ENCODE measurements at regions not wholly inside any gene's neighbourhood (a gene's known extent, or its start where the extent isn't known, plus 50 kb on each side); places are given as distances from the start of the nearest gene placed in this dataset.
"Not testable (repeated sequence)": the region's sequence is repeated elsewhere in the genome, so short reads cannot be mapped to it uniquely, and the experiment has no call there.

DNA sequence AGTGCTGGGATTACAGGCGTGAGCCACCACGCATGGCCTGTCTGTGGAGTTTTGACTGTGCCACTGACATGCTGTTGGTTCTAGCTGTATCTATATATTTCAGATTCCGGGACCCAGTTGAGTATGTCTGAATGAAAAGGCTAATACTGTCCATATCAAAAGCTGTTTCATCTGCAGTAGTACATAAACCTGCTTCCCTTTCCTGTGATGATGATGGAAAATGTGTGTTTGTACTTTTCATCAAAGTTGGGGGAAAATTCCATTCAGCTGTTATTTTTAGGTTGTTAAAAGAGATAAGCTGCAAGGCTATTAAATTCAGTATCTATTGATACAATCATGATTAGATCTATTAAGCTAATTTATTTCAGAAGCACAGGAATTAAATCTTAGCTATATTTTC is 237.6 kb upstream of the ADAMTSL1 start:
- DNase-seq = no peak

DNA sequence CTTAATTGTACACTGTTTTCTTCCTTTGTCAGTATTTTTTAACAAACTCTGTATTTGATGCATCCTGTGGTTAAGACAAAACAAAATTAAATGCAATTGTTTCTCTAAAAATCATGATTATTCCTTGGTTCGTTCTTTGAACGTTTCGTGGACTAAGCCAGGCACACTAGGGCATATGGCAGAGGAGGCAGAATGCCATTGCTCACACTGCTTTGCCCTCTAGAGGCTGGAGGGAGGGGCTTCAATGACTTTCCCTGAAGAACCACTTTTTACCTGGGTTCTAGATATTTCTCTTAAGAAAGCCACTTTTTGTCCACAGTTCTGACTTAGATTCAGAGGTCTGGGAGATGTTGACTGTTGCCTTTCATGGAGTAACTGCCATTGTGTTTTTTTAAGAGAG is 236.2 kb upstream of the ADAMTSL1 start:
- no peak for DNase-seq

DNA sequence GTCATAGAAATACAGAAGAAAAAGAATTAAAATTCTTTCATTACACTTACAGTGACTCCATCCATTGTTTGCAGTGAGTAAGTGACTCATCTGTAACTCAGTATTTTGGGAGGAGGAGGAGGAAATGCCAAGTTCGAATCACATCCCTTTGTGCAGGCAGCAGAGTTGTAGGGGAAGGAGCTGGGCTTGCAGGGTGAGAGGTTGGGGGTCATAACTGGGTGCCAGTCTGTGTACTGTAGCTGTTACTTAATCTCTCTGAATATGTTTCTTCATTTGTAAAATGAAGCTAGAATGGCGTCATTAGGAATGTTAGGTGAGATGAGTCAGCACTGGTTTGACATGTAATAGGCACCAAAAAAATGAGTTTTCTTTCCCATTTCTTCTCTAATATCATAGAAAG is 235.7 kb upstream of the ADAMTSL1 start:
- no peak for DNase-seq

DNA sequence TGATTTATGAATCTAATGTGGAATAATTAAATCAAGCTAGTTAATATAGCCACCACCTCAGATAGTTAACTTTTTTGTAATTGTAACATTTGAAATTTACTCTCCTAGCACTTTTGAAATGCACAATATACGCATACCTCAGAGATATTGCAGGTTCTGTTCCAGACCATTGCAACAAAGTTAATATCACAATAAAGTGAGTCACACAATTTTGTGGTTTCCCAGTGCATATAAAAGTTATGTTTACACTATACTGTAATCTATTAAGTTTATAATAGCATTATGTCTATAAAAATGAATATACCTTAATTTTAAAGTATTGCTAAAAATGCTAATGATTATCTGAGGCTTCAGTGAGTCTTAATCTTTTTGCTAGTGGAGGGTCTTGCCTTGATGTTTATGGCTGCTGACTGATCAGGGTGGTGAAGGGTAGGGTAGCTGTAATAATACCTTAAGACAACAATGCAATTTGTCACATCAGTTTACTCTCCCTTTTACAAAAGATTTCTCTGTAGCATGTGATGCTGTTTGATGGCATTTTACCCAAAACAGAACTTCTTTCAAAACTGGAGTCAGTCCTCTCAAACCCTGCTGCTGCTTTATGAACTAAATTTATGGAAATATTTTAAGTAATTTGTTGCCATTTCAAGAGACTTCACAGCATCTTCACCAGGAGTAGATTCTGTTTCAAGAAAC is 235.1 kb upstream of the ADAMTSL1 start:
- no peak for DNase-seq

DNA sequence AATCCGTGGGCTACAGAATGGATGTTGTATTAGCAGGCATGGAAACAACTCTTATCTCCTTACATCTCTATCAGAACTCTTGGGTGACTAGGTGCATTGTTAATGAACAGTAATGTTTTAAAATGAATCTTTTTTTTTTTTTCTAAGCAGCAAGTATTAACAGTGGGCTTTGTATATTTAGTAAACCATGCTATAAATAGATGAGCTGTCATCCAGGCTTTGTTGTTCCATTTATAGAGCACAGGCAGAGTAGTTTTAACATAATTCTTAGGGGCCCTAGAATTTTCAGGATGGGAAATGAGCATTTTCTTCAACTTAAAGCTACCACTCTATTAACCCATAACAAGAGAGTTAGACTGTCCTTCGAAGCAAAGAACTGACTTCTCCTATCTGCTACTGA is 233.7 kb upstream of the ADAMTSL1 start:
- DNase-seq = no peak

DNA sequence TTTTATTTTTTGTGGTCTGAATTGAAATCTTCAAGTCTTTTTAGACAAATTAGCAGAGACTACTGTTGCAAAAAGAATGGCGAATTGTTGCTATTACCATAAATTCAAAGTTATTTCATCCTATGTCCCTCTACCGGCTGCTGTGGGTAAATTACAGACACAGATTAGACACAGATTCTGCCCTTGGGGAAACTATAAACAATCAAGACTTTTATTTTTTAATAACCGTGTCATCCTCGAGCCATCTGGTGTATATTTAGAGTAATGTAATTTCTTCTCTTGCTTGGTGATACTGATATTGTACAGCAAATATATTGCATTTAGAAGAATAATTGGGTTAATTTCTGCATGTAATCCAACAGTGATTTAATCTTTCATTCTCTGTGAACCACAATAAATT is 228.0 kb upstream of the ADAMTSL1 start:
- DNase-seq = no peak

DNA sequence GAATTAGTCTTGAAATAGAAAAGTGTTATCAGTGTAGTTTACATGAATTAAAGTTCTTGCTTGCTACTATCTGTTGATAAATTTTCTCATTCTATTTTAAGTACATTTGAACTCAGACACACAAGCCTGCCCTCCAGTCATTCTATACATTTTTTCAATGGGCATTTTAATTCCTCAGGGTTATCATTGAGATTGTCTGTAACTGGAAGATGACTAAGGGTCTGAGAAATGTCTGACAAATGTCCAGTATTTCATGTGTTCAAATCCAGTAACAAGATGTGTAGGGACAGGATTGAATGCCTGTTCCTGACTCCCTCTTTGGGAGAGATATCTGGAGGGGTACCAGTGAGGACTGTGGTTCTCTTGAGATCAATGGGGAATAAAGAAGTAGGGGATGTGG is 223.9 kb upstream of the ADAMTSL1 start:
- no peak for DNase-seq

DNA sequence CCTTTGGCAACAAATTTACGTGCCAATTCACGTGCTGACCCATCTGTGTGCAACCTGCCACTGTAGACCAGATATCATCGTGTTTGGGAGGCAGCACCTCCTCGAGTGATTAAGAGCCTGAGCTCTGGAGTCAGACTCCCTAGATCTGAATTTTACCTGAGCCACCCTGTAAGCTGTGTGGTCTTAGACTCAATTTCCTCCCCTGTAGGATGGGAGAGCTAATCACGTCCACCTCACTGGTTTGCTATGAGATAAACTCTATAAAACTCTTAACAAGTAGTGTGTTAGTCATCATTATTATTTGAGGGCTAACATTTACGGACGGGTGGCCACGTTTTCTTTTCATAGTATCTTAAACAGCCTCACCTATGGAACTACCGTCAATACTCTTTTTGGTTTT is 220.0 kb upstream of the ADAMTSL1 start:
- DNase-seq = no peak

DNA sequence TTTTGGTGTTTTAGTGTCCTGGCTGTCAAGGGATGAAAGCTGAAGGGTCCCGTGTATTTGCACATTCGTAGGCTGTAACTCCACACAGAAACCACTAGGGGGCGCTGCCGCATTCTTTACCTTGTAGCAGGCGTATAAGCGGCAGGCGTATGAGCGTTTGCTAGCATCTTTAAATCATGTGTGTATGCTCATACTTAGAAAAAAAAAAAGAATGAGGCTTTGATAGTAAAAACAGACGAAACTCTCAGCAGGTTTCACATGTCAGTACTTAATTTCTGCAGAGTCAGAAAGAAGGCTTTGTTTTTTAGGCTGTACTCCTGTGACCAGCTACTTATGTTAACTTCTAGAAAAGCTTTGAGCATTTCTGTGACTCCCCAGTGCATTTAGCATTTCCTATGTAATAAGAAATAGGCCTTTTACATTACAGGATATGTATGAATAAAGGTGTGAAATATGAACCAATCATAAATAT is 218.8 kb upstream of the ADAMTSL1 start:
- peak; percentile 60 for DNase-seq

DNA sequence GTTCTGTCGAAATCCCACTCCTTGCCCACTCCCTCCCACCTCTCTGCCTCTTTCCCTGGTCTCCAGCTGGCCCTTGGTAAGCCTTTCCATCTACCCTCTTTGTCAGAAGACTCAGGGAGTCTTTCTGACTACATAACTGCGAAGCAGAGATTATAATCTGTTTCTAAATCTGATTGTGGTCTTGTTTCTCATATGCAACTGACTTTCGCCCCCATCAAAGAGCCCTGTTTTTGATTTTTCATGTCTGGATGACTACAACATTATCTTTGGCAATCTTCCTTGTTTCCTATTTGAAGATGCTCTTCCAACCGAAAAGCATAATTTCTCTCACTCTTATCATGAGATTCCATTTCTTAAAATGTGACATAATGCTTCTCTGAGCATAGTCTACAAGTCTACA is 218.2 kb upstream of the ADAMTSL1 start:
- no peak for DNase-seq

DNA sequence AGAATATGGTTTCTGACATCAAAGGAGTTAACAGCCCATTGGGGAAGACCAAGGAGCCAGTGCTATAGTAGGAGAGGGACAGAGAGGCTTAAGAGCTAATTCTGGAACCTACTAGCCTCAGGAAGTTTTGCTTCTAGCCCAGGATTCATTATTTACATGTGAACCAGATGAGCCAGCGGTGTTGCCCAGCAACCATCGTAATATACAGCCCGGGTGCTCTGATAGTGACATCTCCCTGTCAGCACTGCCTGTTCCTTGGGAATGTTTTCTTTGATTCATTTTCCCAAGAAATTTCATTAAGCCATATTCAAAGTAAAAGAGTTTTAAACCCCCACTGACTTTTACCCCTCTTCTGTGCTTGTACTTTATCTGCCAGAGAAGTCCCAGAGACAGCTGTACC is 217.4 kb upstream of the ADAMTSL1 start:
- no peak for DNase-seq

DNA sequence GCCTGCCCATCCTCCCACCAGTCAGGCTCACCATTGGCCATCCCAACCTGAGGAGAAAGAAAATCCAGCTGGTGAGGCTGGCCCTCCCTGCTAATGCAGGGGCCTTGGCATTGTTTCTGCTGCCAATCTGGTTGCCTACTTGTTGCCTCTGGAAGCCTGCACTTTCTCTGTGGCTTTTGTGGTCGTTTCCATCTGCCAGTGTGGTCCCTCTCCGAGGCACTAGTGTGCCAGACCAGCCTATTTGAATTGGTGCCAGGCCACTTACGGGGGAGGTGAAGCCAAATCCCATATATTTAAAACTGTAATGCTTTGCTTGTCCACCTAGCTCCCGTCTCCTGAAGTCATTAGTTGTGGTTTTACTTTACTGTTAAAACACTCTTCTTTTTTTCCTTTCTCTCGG is 213.4 kb upstream of the ADAMTSL1 start:
- no peak for DNase-seq

DNA sequence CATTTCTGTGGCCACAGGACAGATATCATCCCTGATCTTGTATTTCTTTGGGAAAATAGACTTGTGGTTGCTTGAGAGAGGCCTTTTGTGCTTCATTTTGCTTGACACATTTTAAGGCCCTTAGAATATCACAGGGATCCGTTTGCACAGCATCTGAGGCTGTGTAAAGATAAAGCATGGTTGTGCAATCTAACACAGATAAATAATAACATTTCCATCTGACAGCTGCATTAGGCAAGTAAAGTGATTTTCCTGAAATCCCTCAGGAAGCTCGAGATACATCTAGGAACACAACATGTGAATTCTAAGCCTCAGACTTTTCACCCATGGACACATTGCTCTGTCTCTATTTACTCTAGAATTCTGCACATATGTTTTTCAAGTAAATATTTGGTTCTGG is 212.8 kb upstream of the ADAMTSL1 start:
- DNase-seq = no peak

DNA sequence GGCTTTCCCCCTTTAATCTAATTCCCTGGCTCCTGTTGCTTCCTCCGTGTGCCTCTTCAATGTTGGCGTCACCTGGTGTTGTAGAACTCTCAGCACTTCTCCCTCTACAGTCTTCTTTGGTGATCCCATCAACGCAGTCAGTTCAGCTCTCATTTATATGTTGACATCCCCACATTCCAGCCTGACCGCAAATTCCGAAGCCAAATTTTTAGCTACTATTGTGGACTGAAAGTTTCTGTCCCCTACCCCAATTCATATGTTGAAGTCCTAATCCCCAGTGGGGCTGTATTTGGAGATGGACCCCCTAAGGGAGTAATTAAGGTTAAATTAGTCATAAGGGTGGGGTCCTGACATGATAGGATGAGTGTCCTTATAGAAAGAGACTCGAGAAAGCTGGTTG is 210.6 kb upstream of the ADAMTSL1 start:
- no peak for DNase-seq

DNA sequence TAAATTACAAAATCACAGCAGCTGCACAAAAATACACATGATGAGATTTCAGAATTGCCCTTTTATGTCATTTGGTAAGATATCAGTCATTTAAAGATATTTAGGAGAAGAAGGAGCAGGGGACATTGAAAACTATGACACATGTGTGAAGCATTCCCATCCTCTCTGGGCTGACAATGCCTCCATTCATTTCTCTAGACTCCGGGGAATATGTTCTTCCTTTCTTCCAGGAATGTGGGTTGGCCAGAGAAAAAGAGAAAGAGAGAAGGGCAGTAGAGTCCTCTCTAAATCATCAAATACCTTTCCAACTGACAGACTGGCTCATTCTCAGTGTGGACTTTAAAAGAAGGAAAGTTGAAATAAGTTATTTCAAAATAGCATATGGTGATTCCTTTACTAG is 205.6 kb upstream of the ADAMTSL1 start:
- no peak for DNase-seq

DNA sequence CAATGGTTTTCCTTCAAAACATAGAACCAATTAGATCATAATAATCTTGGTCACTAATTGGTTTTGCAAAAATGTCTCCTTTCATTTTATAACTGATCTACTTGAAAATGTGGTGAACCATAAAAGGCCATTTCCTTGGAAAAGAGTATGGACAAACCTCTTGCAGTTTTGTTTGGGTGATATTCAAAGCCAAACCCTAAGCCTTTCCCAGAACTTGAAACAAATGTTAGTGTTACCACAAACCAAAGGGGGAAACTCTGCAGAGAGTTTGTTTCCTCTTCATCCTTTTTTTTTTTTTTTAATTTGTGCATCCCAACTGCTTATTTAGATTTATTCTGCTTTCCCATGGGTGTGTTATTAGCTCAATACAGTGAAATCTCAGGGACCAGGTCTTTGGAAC is 204.4 kb upstream of the ADAMTSL1 start:
- DNase-seq = no peak

DNA sequence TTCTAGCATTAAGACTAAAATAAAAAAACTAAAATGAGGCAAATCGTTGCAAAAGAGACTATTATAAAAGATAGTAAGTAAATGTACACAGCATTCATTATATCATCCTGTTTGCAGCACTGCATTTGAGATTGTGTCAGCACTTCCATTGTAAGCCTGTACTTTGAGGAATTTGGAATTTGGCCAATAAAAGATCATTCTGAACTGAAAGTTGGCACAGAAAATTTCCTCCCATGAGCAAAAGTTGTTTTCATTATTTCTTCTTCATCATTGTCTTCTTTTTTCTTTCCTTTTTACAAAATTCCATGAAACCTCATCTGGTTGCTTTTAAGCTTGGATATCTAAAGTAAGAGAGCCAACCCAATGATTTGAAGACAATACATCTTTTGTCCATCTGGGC is 199.3 kb upstream of the ADAMTSL1 start:
- no peak for DNase-seq

DNA sequence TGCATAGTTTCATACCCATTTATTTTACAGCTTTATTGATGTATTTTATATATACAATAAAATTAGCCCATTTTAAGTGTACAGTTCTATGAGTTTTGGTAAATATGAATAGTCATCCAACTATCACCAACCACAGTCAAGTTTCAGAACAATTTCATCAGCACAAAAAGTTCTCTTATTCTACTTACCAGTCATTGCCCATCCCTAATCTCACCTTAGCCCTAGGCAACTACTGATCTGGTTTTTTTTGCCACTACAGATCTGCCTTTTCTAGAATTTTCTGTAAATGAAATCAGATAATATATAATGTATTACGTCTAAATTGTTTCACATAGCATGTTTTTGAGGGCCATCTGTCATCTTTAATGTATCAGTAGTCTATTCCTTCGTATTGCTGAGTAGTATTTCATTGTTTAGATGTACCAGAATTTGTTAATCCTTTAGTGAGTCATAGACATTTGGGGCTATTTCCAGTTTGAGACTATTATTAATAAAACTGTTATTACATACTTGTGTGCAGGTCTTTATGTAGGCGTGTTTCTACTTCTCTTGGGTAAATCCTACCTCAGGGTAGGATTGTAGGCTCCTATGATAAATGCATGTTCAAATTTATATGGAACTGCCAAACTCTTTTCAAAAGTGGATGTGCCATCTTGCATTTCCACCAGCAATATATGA is 198.5 kb upstream of the ADAMTSL1 start:
- DNase-seq = no peak

DNA sequence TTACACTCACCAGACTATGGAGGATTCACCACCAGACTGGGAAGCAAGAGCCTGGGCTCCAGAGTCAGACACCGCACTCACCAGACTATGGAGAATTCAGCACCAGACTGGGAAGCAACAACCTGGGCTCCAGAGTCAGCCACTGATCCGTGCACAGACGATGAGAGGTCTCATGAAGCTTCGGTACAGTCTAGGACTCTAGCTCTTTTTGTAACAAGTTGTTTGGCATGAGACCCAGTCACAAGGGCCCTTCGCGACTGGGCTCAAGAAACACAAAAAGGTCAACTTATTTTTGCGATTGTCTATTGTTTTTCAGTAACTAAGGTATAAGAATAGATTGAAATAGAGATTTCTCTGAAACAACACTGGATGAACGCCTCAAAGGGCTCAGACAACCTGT is 192.7 kb upstream of the ADAMTSL1 start:
- DNase-seq = no peak

DNA sequence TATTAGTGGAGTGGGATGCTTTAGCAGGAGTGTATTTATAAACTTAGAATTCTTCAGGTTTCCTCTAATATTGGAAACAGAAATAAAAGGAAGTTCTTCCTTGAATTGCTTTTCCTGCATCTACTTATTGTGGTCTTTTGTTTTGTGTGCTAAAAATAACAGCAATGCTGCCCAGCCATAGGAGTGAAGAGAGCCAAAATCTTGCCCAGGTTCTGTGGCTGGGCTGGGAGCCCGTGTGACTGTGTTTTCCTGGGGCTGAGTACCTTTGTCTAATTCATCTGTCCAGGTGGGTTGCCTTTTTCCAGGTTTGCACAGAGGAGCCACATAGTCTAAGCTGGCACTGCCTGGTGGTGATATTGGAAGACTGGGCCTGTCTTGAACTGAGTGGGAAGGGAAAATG is 179.7 kb upstream of the ADAMTSL1 start:
- no peak for DNase-seq

DNA sequence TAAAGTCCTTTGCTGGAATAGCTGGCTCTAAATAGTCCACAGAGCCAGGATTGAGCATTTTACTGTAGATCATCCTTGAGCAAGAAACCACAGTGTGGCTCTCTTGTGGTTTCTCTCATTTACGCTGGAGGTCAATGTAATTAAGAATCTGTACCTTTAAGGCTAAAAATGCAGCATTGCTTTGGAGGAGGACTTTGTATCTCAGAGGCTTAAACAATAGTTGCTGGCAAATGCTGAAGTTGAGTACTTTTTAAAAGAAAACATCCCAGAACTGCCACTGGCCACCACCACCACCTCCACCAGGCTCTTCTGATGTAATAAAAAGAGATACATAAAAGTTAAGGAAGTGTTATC is 177.3 kb upstream of the ADAMTSL1 start:
- DNase-seq = no peak

DNA sequence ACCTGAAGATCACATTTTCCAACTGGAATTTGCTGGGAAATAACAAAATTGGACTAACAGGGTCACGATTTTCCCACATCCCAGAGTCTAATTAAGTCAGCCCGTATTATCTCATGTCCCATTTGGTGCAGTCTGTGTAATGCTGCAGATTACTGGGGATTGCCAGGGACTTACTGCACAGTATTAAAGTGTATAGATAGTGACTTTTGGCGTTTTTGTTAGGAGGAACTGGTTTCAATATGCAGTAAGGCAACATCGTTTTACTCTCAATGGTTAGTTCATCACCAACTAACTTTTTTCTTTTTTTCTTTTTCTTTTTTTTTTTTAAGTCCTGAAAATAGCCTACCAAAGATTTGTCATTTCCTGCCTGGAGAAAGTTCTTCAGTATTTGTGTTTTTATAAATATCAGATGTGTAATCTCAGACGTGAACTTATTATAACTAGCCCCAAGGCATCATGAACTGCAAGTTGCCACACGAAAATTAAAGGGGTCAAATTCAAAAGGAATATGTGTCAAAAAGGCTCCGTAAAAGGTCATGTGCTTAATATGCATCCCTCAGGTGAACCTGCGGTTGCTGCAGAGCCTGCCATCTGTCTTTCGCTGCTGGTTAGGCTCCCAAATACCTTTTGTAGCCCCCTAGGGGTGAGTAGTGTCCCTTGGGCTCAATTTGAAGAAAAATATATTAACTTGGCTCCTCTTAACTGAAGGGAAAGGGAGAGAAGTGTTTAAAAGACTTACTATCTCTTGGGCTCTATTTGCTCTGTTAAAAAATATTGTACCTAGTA is 176.7 kb upstream of the ADAMTSL1 start:
- DNase-seq = no peak

DNA sequence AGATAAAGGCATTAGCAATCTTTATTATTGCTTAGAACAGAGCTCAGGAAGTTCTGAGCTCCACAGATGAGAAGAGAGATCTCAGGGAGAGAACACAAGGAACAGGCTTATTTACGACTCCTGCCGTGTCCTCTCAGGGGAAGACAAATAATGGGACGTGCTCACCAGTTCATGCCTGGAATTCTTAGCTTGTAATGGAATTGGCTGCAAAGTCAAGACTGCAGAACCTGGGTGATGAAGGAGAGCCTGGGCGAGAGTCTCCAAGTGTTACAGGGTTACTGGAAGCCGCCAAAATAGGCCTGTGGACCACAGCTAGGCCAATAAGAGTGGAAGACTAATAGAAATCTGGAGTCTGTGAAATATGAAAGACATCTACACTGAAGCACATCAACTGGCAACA is 174.5 kb upstream of the ADAMTSL1 start:
- no peak for DNase-seq

DNA sequence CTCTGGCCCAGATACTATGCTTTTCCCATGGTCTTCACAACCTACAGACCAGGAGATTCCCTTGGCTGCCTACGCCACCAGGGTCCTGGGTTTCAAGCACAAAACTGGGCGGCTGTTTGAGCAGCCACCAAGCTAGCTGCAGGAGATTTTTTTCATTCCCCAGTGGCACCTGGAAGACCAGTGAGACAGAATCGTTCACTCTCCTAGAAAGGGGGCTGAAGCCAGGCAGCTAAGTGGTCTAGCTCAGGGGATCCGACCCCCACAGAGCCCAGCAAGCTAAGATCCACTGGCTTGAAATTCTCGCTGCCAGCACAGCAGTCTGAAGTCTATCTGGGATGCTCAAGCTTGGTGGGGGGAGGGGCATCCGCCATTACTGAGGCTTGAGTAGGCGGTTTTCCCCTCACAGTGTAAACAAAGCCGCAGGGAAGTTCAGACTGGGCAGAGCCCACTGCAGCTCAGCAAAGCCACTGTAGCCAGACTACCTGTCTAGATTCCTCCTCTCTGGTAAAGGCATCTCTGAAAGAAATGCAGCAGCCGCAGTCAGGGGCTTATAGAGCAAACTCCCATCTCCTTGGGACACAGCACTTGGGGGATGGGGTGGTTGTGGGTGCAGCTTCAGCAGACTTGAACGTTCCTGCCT is 168.7 kb upstream of the ADAMTSL1 start:
- not testable (repeated sequence) for DNase-seq
